K562 (cell line): ENCODE measurements at regions not wholly inside any gene's neighbourhood (a gene's known extent, or its start where the extent isn't known, plus 50 kb on each side); places are given as distances from the start of the nearest gene placed in this dataset.

Source experiments
- HDAC8 ChIP-seq: fragments of 450-650 bp; IDR thresholded peaks from 2 replicates; pipeline ENCODE4 v1.6.1; 2016; ENCODE audit warnings: mild to moderate bottlenecking, missing genetic modification characterization, moderate library complexity, missing compliant biosample characterization
- SRSF3 ChIP-seq: fragments of 200-400 bp; formaldehyde crosslinking; IDR thresholded peaks from 2 replicates; pipeline ENCODE4 v1.6.1; 2016; ENCODE audit warnings: mild to moderate bottlenecking, low read length, moderate library complexity; ENCODE audit not compliant: insufficient read depth
- ZNF407 ChIP-seq: fragments of 450-650 bp; IDR thresholded peaks from 2 replicates; pipeline ENCODE4 v1.6.1; 2016; ENCODE audit warnings: low read depth
- ZNF707 ChIP-seq: fragments of 250-450 bp; sonication (Bioruptor Pico); conservative IDR thresholded peaks from 2 replicates; pipeline ENCODE4 v1.8.0; 2022; ENCODE audit warnings: inconsistent platforms, mild to moderate bottlenecking, moderate library complexity

GRCh38 chr11:34819740-34820482, 96.3 kb downstream of the APIP start (continued):
- TF ChIP-seq ZNF407 (no peak), SRSF3 (no peak), HDAC8 (tag) (no peak), ZNF707 (peak; percentile 90)
- TF ChIP-seq, all 486 proteins: peak for 9
